ENCODE measurements at regions not wholly inside any gene's neighbourhood (a gene's known extent, or its start where the extent isn't known, plus 50 kb on each side); places are given as distances from the start of the nearest gene placed in this dataset.
A peak's percentile ranks its signal among the peaks of the same experiment; 100 is the strongest.

DNA sequence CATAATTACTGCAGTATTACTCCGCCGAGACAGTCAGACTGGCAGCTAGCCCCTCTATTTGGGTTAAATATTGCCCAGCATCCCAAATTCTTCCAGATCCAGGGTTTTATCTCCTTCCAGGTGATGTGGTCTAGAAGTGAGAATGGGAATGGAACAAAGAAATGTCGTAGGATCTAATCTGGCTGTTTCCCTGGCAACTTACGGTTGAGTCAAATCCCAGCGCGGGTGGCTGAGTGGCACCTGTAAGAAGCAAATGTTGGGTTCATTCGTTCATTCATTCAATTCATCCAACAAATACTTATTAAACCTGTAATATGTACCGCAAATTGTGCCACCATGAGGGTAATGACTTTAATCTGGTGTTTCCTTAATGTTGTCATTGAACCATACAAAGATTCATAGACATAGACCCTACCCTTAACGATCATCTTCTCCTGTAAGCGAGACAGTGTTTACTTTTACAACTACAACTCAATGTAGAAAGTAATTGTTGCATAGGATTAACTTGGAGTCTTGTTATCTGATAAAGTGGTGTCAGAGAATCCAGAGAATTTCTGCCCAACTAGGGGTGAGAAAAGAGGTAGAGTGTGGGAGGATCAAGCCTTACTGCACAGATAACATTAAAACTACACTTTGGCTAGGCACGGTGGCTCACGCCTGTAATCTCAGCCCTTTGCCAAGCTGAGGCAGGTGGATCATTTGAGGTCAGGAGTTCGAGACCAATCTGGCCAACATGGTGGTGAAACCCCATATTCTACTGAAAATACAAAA is 91.3 kb upstream of the ADGRF1 start:
- no peak for DNase-seq (ENCODE audit: extremely low spot score)
- ChIA-PET POLR2A (interaction anchor here (1.9 kb wide), 1 partner anchor 102 kb away, joined by 7 read pairs; no protein-coding TSS in a partner anchor), CTCF (interaction anchor here (1.1 kb wide), 1 partner anchor 36 kb away, joined by 4 read pairs; no protein-coding TSS in a partner anchor)
- TF ChIP-seq PKNOX1 (IDR thresholded peaks at IDR 0.05): 0 out of 2 replicates have a peak, but pooled peaks have one; percentile 15
- no peak for TF ChIP-seq ELF4 (IDR thresholded peaks at IDR 0.05)

- ChIA-PET CTCF (interaction anchor here (1.1 kb wide), 1 partner anchor 35 kb away, joined by 4 read pairs; no protein-coding TSS in a partner anchor), POLR2A (interaction anchor here (1.9 kb wide), 1 partner anchor 103 kb away, joined by 7 read pairs; no protein-coding TSS in a partner anchor)
Observed at GRCh38 chr6:47132724-47133123, 90.6 kb upstream of the ADGRF1 start.

GRCh38 chr6:47131773-47132172 is 89.6 kb upstream of the ADGRF1 start:
- no peak for DNase-seq (ENCODE audit: extremely low spot score)
- POLR2A ChIA-PET: interaction anchor here (1.0 to 1.9 kb wide), 2 partner anchors 20 to 103 kb away, joined by 3 to 7 read pairs; no protein-coding TSS in a partner anchor
- CTCF ChIA-PET: interaction anchor here (0.5 to 1.1 kb wide), 2 partner anchors 34 to 346 kb away, joined by 3 to 4 read pairs; partner anchors contain the start of gene CD2AP
- no peak for TF ChIP-seq NFRKB (IDR thresholded peaks at IDR 0.05)
- TF ChIP-seq L3MBTL2 (conservative IDR thresholded peaks at IDR 0.05): no peak

More at GRCh38 chr6:47132724-47133123, 90.6 kb upstream of the ADGRF1 start:
- TF ChIP-seq PKNOX1 (IDR thresholded peaks at IDR 0.05): peak; percentile 81
- no peak for TF ChIP-seq SP1 (IDR thresholded peaks at IDR 0.05)
- DNase-seq (ENCODE audit: extremely low spot score): peak; percentile 39

GRCh38 chr6:47130086-47130485 is 88.0 kb upstream of the ADGRF1 start:
- DNase-seq (ENCODE audit: extremely low spot score): no peak
- ChIA-PET POLR2A (no interaction called here), CTCF (no interaction called here)
- no peak for TF ChIP-seq PKNOX1 (IDR thresholded peaks at IDR 0.05)
- no peak for TF ChIP-seq CTBP1 (IDR thresholded peaks at IDR 0.05; ENCODE audit: borderline replicate concordance)
- no peak for TF ChIP-seq ZNF384 (IDR thresholded peaks at IDR 0.05)
- no peak for TF ChIP-seq FOXK2 (IDR thresholded peaks at IDR 0.05)
- TF ChIP-seq TARDBP (IDR thresholded peaks at IDR 0.05): no peak
- TF ChIP-seq FOXA1 (IDR thresholded peaks at IDR 0.05): no peak
- TF ChIP-seq SP1 (IDR thresholded peaks at IDR 0.05): no peak
- no peak for TF ChIP-seq BHLHE40 (IDR thresholded peaks at IDR 0.05; ENCODE audit: borderline replicate concordance)
- TF ChIP-seq NFRKB (IDR thresholded peaks at IDR 0.05): no peak

DNA sequence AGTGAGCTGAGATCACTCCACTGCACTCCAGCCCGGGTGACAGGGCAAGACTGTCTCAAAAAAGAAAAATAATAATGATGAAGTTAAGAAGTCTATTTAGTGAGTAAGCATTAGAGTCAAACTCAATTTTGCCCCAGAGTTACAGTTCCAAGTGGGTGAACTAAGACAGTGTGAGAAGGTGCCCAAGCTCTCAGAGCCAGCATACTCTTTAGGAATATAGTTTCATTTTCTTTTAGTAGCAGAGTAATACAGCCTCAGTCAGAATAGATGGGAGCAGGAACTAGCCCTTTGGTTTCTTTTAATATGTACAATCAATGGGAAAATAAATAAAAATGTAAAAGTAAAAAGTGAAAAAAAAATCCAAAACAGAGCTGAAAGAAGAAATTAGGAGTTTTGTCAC is 87.0 kb upstream of the ADGRF1 start:
- DNase-seq (ENCODE audit: extremely low spot score): no peak
- no peak for TF ChIP-seq NFRKB (IDR thresholded peaks at IDR 0.05)
- TF ChIP-seq FOXK2 (IDR thresholded peaks at IDR 0.05): no peak
- no peak for TF ChIP-seq PKNOX1 (IDR thresholded peaks at IDR 0.05)
- TF ChIP-seq SP1 (IDR thresholded peaks at IDR 0.05): no peak
- no peak for TF ChIP-seq BHLHE40 (IDR thresholded peaks at IDR 0.05; ENCODE audit: borderline replicate concordance)
- no peak for TF ChIP-seq ELF4 (IDR thresholded peaks at IDR 0.05)
- TF ChIP-seq FOXM1 (IDR thresholded peaks at IDR 0.05; ENCODE audit: borderline replicate concordance): no peak
- no peak for TF ChIP-seq FOXA1 (IDR thresholded peaks at IDR 0.05)
- TF ChIP-seq HDGF (IDR thresholded peaks at IDR 0.05; ENCODE audit: borderline replicate concordance): no peak
- TF ChIP-seq SUZ12 (IDR thresholded peaks at IDR 0.05): no peak
- TF ChIP-seq LEF1 (IDR thresholded peaks at IDR 0.05; ENCODE audit: borderline replicate concordance): no peak
- no peak for TF ChIP-seq CTBP1 (IDR thresholded peaks at IDR 0.05; ENCODE audit: borderline replicate concordance)
- TF ChIP-seq ARNT (IDR thresholded peaks at IDR 0.05): no peak
- ChIA-PET POLR2A (no interaction called here), CTCF (interaction anchor here (1.2 kb wide), 1 partner anchor 31 kb away, joined by 3 read pairs; no protein-coding TSS in a partner anchor)

DNA sequence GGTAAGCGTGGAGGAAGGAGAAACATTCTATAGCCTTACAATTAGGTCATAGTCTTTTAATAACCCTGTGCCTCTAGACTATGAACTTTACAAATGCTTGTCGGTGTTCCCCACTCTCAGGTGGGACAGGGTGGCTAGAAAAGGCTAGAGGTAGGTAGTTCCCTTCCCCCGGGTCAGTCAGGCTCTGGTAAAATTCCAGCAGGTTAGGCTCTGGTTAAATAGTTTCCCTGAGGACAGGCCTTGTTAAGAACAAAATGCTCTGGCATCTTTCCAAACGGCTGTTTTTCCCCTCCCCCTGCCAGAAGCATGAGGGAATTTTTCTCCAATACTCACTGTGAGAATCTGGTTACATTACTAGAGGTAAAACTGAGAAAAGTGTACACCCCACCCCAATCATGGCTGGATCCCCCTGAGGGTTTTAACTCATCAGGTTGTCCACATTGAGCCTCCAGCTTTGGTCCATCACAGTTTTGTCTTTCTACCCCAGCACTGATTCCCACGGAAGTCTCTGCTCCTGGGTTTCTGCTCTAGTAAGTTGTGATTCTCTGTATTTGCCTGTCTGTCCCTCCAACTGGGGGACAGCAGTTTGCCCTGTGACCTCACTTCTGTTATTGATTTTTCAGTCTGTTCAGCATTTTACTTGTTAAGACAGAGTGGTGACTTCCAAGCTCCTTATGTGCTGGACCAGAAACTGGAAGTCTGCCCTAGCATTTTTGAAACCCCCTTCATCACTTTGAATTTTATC is 84.7 kb upstream of the ADGRF1 start:
- no peak for DNase-seq (ENCODE audit: extremely low spot score)
- ChIA-PET CTCF (no interaction called here), POLR2A (interaction anchor here (1.3 kb wide), 1 partner anchor 8 kb away, joined by 3 read pairs; no protein-coding TSS in a partner anchor)
- no peak for TF ChIP-seq FOXM1 (IDR thresholded peaks at IDR 0.05; ENCODE audit: borderline replicate concordance)
- no peak for TF ChIP-seq ELF4 (IDR thresholded peaks at IDR 0.05)
- TF ChIP-seq L3MBTL2 (conservative IDR thresholded peaks at IDR 0.05): no peak
- no peak for TF ChIP-seq ZNF384 (IDR thresholded peaks at IDR 0.05)
- TF ChIP-seq FOXK2 (IDR thresholded peaks at IDR 0.05): no peak
- TF ChIP-seq TARDBP (IDR thresholded peaks at IDR 0.05): no peak
- TF ChIP-seq SUZ12 (IDR thresholded peaks at IDR 0.05): no peak
- TF ChIP-seq NFRKB (IDR thresholded peaks at IDR 0.05): no peak
- TF ChIP-seq ARNT (IDR thresholded peaks at IDR 0.05): no peak
- TF ChIP-seq PKNOX1 (IDR thresholded peaks at IDR 0.05): no peak
- TF ChIP-seq LEF1 (IDR thresholded peaks at IDR 0.05; ENCODE audit: borderline replicate concordance): no peak
- no peak for TF ChIP-seq HDGF (IDR thresholded peaks at IDR 0.05; ENCODE audit: borderline replicate concordance)
- TF ChIP-seq SP1 (IDR thresholded peaks at IDR 0.05): no peak
- TF ChIP-seq FOXA1 (IDR thresholded peaks at IDR 0.05): no peak
- TF ChIP-seq CTBP1 (IDR thresholded peaks at IDR 0.05; ENCODE audit: borderline replicate concordance): no peak
- TF ChIP-seq BHLHE40 (IDR thresholded peaks at IDR 0.05; ENCODE audit: borderline replicate concordance): no peak

Measured in HEK293T (cell line).